Smooth muscle cell (in vitro differentiated cells): ENCODE measurements at regions not wholly inside any gene's neighbourhood (a gene's known extent, or its start where the extent isn't known, plus 50 kb on each side); places are given as distances from the start of the nearest gene placed in this dataset.

Experiments
- DNase-seq: peaks from one replicate; lab custom pipeline; 2025; ENCODE audit not compliant: unreplicated experiment; lab: John Stamatoyannopoulos, UW
- H2AFZ ChIP-seq: fragments of 200-600 bp; sonication (generic); 2 replicates; pipeline ENCODE4 v1.6.0; 2016; ENCODE audit warnings: antibody characterized with exemption, low read depth, mild to moderate bottlenecking
- H3F3A ChIP-seq: fragments of 200-600 bp; sonication (generic); 2 replicates; pipeline ENCODE4 v1.6.0; 2017; ENCODE audit warnings: antibody characterized with exemption, low read depth
- H3K27ac ChIP-seq: fragments of 200-600 bp; sonication (generic); 2 replicates; pipeline ENCODE4 v1.5.1; 2016; ENCODE audit warnings: low read depth, mild to moderate bottlenecking
- H3K27me3 ChIP-seq: fragments of 200-600 bp; sonication (generic); 2 replicates; pipeline ENCODE4 v1.6.1; 2016; ENCODE audit warnings: low read depth, mild to moderate bottlenecking
- H3K36me3 ChIP-seq: fragments of 200-600 bp; sonication (generic); 2 replicates; pipeline ENCODE4 v1.5.1; 2016; ENCODE audit warnings: low read depth
- H3K4me1 ChIP-seq: fragments of 200-600 bp; sonication (generic); 2 replicates; pipeline ENCODE4 v1.5.1; 2016; ENCODE audit warnings: low read depth
- H3K4me2 ChIP-seq: fragments of 200-600 bp; sonication (generic); 2 replicates; pipeline ENCODE4 v1.6.0; 2016; ENCODE audit warnings: mild to moderate bottlenecking
- H3K4me3 ChIP-seq: fragments of 200-600 bp; sonication (generic); 2 replicates; pipeline ENCODE4 v1.5.1; 2016; ENCODE audit warnings: mild to moderate bottlenecking
- H3K79me2 ChIP-seq: fragments of 200-600 bp; sonication (generic); 2 replicates; pipeline ENCODE4 v1.6.0; 2016; ENCODE audit warnings: low read depth, mild to moderate bottlenecking
- H3K9ac ChIP-seq: fragments of 200-600 bp; sonication (generic); 2 replicates; pipeline ENCODE4 v1.6.0; 2016; ENCODE audit warnings: low read depth
- H3K9me3 ChIP-seq: fragments of 200-600 bp; sonication (generic); replicated peaks from 2 replicates; pipeline ENCODE4 v1.5.1; 2016; ENCODE audit warnings: low read depth
- H4K20me1 ChIP-seq: fragments of 200-600 bp; sonication (generic); 2 replicates; pipeline ENCODE4 v1.6.0; 2016; ENCODE audit warnings: low read depth
- WGBS: methylation state at CpG from one replicate; pipeline ENCODE4 v1.1.7; 2016; ENCODE audit warnings: low lambda C conversion rate; 5-methylcytosine and 5-hydroxymethylcytosine counted together
- TF ChIP-seq, protein P1 (sequence below): fragments of 200-600 bp; sonication (generic); IDR thresholded peaks from 2 replicates; pipeline ENCODE4 v1.5.1; 2017; ENCODE audit warnings: borderline replicate concordance, mild to moderate bottlenecking, antibody characterized with exemption; ENCODE audit not compliant: insufficient read depth, poor library complexity, severe bottlenecking

DNA sequence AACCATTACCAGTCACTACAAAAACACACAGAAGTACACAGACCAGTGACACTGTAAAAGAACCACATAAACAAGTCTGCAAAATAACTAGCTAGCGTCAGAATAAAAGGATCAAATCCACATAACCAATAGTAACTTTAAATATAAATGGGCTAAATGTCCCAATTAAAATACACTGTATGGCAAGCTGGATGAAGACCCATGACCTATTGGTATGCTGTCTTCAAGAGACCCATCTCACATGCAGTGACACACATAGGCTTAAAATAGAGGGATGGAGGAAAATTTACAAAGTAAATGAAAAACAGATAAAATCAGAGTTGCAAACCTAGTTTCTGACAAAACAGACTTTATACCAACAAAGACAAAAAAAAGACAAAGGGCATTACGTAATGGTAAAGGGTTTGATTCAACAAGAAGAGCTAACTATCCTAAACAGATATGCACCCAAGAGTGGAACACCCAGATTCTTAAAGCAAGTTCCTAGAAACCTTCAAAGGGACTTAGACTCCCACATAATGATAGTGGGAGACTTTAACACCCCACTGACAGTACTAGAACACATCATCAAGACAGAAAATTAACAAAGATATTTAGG, 196.9 kb downstream of the TBX15 start:
- TF ChIP-seq, protein P1, sequence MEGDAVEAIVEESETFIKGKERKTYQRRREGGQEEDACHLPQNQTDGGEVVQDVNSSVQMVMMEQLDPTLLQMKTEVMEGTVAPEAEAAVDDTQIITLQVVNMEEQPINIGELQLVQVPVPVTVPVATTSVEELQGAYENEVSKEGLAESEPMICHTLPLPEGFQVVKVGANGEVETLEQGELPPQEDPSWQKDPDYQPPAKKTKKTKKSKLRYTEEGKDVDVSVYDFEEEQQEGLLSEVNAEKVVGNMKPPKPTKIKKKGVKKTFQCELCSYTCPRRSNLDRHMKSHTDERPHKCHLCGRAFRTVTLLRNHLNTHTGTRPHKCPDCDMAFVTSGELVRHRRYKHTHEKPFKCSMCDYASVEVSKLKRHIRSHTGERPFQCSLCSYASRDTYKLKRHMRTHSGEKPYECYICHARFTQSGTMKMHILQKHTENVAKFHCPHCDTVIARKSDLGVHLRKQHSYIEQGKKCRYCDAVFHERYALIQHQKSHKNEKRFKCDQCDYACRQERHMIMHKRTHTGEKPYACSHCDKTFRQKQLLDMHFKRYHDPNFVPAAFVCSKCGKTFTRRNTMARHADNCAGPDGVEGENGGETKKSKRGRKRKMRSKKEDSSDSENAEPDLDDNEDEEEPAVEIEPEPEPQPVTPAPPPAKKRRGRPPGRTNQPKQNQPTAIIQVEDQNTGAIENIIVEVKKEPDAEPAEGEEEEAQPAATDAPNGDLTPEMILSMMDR: no peak
- Histone ChIP-seq H3K9me3 (peaks cover 14% of the 10 kb centered on the region), H3K27ac (no peak overlapping the region), H3K27me3 (no peaks in the 10 kb centered on the region), H3F3A (no peaks in the 10 kb centered on the region), H3K79me2 (no peaks in the 10 kb centered on the region), H3K36me3 (no peaks in the 10 kb centered on the region), H3K9ac (no peak overlapping the region), H3K4me2 (no peak overlapping the region), H3K4me3 (no peak overlapping the region), H2AFZ (no peak overlapping the region), H4K20me1 (no peaks in the 10 kb centered on the region), H3K4me1 (no peaks in the 10 kb centered on the region)
- WGBS: 42% methylated on average over 2 of the region's 2 CpGs
- no peak for DNase-seq

DNA sequence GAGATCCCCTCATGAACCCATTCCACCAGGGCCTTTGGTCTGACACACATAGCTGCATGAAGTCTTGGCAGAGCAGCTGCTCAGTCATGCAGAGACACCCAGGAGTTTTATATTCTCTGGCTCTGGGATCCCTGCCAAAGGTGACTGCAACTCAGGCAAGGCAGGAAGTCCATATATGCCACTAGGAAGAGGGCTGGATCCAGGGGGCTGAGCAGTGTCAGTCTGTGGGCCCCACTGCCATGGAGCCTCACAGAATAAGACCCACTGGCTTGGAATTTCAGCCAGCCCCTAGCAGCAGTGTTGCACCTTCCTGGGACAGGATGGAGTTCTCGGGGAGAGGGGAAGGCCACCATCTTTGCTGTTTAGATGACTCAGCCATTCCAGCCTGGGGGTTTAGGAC, 199.7 kb downstream of the TBX15 start:
- Histone ChIP-seq H3K4me3 (no peak overlapping the region), H2AFZ (no peak overlapping the region), H3F3A (no peaks in the 10 kb centered on the region), H3K4me2 (no peak overlapping the region), H3K9ac (no peak overlapping the region), H3K36me3 (no peaks in the 10 kb centered on the region), H4K20me1 (no peaks in the 10 kb centered on the region), H3K27ac (no peak overlapping the region), H3K79me2 (no peaks in the 10 kb centered on the region), H3K4me1 (no peaks in the 10 kb centered on the region), H3K27me3 (no peaks in the 10 kb centered on the region), H3K9me3 (peaks cover 14% of the 10 kb centered on the region)
- TF ChIP-seq, protein P1: no peak
- DNase-seq: no peak
- 90% methylated on average over 1 of the region's 1 CpG for WGBS

DNA sequence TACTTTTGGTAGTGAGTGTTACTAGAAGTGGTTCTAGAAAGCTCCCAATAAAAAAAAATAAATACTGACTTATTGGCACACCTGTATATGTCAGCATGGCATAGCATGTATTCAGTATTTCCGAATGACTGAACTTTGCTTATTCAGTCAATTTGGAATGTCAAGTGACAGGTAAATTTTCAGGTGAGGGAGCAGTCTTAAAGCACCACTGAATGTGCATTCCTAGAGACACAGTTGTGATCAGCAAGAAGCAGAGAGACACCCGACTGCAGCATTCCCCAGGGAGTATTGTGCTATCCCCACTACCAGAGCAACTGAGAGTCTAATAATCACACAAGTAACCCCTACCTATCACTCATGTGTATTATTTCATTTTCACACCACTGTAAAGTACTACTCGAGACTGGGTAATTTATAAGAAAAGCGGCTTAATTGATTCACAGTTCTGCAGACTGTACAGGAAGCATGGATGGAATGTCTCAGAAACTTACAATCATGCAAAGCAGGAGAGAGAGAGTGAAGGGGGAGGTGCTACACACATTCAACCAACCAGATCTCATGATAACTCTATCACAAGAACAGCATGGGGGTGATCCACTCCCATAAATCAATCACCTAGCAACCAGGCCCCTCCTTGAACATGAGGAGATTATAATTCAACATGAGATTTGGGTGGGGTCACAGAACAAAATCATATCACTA, 201.5 kb downstream of the TBX15 start:
- 86% methylated on average over 4 of the region's 4 CpGs for WGBS
- Histone ChIP-seq H4K20me1 (no peaks in the 10 kb centered on the region), H3K27ac (no peak overlapping the region), H2AFZ (no peak overlapping the region), H3F3A (no peaks in the 10 kb centered on the region), H3K79me2 (no peaks in the 10 kb centered on the region), H3K27me3 (no peaks in the 10 kb centered on the region), H3K4me2 (no peak overlapping the region), H3K9me3 (peaks cover 10% of the 10 kb centered on the region), H3K4me3 (no peak overlapping the region), H3K36me3 (no peaks in the 10 kb centered on the region), H3K9ac (no peak overlapping the region), H3K4me1 (no peaks in the 10 kb centered on the region)
- TF ChIP-seq, protein P1: no peak
- DNase-seq: no peak

DNA sequence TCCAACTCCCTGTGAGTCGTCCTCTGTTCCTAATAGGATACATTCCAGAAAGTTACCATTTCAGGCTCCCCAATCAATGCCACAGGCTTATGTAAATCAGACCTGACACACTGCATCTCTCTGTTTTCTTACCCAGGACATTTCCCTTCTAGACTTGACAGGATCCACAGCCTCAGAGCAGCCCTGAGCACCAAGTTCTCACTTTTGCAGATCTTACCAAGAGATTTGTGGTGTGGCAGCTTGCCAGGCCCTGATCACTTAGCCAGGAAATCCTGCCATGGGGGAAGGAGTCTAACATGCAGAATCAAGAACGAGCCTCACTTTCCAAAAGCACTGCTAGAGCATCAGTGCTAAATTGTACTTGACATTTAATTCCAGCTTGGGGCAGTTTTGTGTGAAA, 202.9 kb downstream of the TBX15 start:
- Histone ChIP-seq H3K27me3 (no peaks in the 10 kb centered on the region), H3K79me2 (no peaks in the 10 kb centered on the region), H3K9me3 (no peaks in the 10 kb centered on the region), H2AFZ (no peak overlapping the region), H3F3A (no peaks in the 10 kb centered on the region), H3K36me3 (no peaks in the 10 kb centered on the region), H3K4me1 (no peaks in the 10 kb centered on the region), H3K4me3 (no peak overlapping the region), H3K9ac (no peak overlapping the region), H4K20me1 (no peaks in the 10 kb centered on the region), H3K4me2 (no peak overlapping the region), H3K27ac (no peak overlapping the region)
- TF ChIP-seq, protein P1: no peak
- 83% methylated on average over 2 of the region's 2 CpGs for WGBS
- DNase-seq: no peak
